ENCODE measurements at regions not wholly inside any gene's neighbourhood (a gene's known extent, or its start where the extent isn't known, plus 50 kb on each side); places are given as distances from the start of the nearest gene placed in this dataset.

DNA sequence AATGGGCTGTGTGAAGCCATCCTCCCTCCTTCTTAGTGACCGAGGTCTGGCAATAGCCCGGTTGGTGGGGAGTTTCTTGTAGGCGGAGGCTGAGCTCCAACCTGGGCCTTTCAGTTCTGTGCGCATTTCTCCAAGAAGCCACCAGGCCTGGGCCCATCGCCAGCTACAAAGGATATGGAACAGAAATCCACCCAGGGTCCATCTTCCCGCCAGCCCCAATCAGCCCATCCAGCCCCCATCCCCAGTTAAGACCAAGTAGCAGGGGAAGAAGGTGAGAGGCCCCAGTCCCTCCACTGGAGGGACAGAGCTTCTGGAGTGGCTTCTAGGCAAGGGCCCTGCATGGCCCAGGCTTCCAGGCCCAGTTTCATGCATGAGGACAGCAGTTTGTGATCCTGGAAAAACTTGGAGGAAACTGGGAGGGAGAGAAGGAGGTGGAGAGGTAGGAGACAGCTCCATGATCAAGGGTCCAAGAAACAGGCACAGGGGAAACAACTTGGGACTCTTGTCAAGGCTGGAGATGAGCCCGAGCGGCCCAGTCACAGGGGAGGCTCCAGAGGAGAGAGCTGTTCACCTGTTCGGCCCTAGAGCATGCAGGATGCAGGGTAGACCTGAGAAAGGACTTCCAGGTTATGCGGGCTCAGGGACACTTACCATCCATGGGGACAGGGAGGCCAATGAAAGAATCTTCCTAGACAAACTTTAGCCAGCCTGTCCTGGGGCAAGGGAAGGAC lies 261.2 kb downstream of the PTPRU start:
- no peaks in the 10 kb centered on the region for H3K36me3 Mint-ChIP-seq (ENCODE audit: insufficient read depth)
- DNase-seq (ENCODE audit: low spot score, unreplicated experiment), result no peak
- peaks cover 7% of the 10 kb centered on the region for H3K4me1 Mint-ChIP-seq (ENCODE audit: low read depth)
- peaks cover 15% of the 10 kb centered on the region for H3K9me3 Mint-ChIP-seq (ENCODE audit: low read depth)
- H3K27me3 Mint-ChIP-seq, result peaks cover 7% of the 10 kb centered on the region
- H3K27ac Mint-ChIP-seq, result no peak overlapping the region
- no peak overlapping the region for H3K4me3 Mint-ChIP-seq (ENCODE audit: low read depth)
- TF ChIP-seq, protein P1, sequence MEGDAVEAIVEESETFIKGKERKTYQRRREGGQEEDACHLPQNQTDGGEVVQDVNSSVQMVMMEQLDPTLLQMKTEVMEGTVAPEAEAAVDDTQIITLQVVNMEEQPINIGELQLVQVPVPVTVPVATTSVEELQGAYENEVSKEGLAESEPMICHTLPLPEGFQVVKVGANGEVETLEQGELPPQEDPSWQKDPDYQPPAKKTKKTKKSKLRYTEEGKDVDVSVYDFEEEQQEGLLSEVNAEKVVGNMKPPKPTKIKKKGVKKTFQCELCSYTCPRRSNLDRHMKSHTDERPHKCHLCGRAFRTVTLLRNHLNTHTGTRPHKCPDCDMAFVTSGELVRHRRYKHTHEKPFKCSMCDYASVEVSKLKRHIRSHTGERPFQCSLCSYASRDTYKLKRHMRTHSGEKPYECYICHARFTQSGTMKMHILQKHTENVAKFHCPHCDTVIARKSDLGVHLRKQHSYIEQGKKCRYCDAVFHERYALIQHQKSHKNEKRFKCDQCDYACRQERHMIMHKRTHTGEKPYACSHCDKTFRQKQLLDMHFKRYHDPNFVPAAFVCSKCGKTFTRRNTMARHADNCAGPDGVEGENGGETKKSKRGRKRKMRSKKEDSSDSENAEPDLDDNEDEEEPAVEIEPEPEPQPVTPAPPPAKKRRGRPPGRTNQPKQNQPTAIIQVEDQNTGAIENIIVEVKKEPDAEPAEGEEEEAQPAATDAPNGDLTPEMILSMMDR (IDR thresholded peaks at IDR 0.05; ENCODE audit: unreplicated experiment), result no peak

GRCh38 chr1:29496701-29497100 lies 260.4 kb downstream of the PTPRU start:
- no peaks in the 10 kb centered on the region for H3K36me3 Mint-ChIP-seq (ENCODE audit: insufficient read depth)
- peaks cover 15% of the 10 kb centered on the region for H3K9me3 Mint-ChIP-seq (ENCODE audit: low read depth)
- no peak for DNase-seq (ENCODE audit: low spot score, unreplicated experiment)
- H3K27ac Mint-ChIP-seq, result no peak overlapping the region
- TF ChIP-seq, protein P1 (IDR thresholded peaks at IDR 0.05; ENCODE audit: unreplicated experiment), result no peak
- peaks cover 7% of the 10 kb centered on the region for H3K4me1 Mint-ChIP-seq (ENCODE audit: low read depth)
- H3K27me3 Mint-ChIP-seq, result peaks cover 7% of the 10 kb centered on the region
- H3K4me3 Mint-ChIP-seq (ENCODE audit: low read depth), result no peak overlapping the region

DNA sequence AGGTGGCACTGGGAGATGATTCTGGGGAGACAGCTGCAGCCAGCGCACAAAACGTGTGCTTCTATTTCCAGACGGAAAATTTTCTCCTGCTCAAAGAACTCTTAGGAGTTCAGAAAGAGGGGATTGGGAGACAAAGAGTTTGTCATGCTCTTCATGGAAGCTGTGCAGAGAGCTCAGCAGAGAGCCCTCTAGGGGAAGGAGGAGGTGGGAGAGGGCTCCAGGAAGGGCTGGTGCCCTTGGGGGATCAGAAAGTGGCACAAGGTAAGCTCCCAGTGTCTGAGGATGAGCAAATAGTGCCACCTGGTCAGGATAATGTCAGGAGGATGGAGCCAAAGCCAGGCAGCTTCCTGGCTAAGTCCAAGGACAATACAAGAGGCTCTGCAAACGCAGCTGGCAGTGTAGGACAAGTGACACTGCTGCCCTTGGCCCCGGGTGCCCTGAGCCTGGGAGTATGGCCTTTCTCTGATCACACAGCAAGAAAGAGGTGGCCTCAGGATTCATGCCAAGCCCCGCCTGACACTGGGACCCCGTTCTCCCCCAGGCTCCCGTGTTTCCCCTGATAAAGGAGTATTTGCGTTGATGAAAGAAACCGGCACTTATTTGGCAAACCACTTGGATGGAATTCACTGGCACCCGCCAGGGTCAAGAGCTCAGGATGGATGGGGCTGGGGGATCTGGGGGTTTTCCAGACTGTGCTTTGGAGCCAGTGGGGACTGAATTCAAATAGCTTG lies 254.0 kb downstream of the PTPRU start:
- H3K27ac Mint-ChIP-seq, result no peak overlapping the region
- no peak overlapping the region for H3K4me3 Mint-ChIP-seq (ENCODE audit: low read depth)
- no peaks in the 10 kb centered on the region for H3K27me3 Mint-ChIP-seq
- TF ChIP-seq, protein P1 (IDR thresholded peaks at IDR 0.05; ENCODE audit: unreplicated experiment), result peak; percentile 15
- H3K4me1 Mint-ChIP-seq (ENCODE audit: low read depth), result peaks cover 4% of the 10 kb centered on the region
- H3K9me3 Mint-ChIP-seq (ENCODE audit: low read depth), result peaks cover 8% of the 10 kb centered on the region
- H3K36me3 Mint-ChIP-seq (ENCODE audit: insufficient read depth), result no peaks in the 10 kb centered on the region
- DNase-seq (ENCODE audit: low spot score, unreplicated experiment), result no peak

GRCh38 chr1:29489471-29489870 lies 253.1 kb downstream of the PTPRU start:
- Mint-ChIP-seq H3K36me3 (ENCODE audit: insufficient read depth) (no peaks in the 10 kb centered on the region), H3K4me1 (ENCODE audit: low read depth) (peaks cover 4% of the 10 kb centered on the region), H3K27ac (no peak overlapping the region), H3K9me3 (ENCODE audit: low read depth) (peaks cover 3% of the 10 kb centered on the region), H3K4me3 (ENCODE audit: low read depth) (no peak overlapping the region), H3K27me3 (no peaks in the 10 kb centered on the region)
- no peak for DNase-seq (ENCODE audit: low spot score, unreplicated experiment)
- TF ChIP-seq, protein P1 (IDR thresholded peaks at IDR 0.05; ENCODE audit: unreplicated experiment), result no peak

DNA sequence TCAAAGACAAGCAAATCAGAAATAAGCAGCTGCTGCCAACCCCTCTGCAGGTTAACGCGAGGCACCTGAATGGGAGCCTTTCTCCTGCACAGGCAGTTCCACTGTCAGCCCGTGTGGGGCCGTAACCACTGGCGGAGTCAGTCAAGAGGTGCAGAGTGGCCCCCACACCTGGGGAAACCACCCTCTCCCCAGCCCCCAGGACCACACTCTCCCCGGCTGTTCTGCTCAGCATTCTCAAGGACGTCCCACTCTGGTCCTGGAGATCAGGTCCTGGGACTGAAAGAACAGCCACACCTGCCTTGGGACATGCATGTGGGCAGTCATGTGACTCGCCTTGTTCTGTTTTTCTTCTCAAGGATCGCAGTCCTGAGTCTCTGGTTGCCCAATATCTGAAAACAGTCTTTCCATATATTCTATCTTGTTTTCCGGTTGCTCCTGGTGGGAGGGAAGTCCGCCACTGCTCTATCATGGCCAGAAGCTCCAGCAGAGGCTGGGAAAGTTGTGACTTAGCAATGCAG lies 252.5 kb downstream of the PTPRU start:
- Mint-ChIP-seq H3K9me3 (ENCODE audit: low read depth) (no peaks in the 10 kb centered on the region), H3K27ac (no peak overlapping the region)

More for the DNA sequence above, 252.5 kb downstream of the PTPRU start:
- H3K36me3 Mint-ChIP-seq (ENCODE audit: insufficient read depth), result no peaks in the 10 kb centered on the region
- TF ChIP-seq, protein P1 (IDR thresholded peaks at IDR 0.05; ENCODE audit: unreplicated experiment), result no peak
- DNase-seq (ENCODE audit: low spot score, unreplicated experiment), result no peak
- H3K4me3 Mint-ChIP-seq (ENCODE audit: low read depth), result no peak overlapping the region
- no peaks in the 10 kb centered on the region for H3K27me3 Mint-ChIP-seq
- H3K4me1 Mint-ChIP-seq (ENCODE audit: low read depth), result peaks cover 4% of the 10 kb centered on the region

All from progenitor cell of endocrine pancreas (in vitro differentiated cells).